ENCODE measurements at regions not wholly inside any gene's neighbourhood (a gene's known extent, or its start where the extent isn't known, plus 50 kb on each side); places are given as distances from the start of the nearest gene placed in this dataset.

GRCh38 chr7:106795084-106795876 lies 69.8 kb upstream of the PIK3CG start:
- Histone ChIP-seq H3K9ac (ENCODE audit: low read length) (no peak overlapping the region), H2AFZ (ENCODE audit: low read length) (no peak overlapping the region), H3K27ac (ENCODE audit: low read length) (no peak overlapping the region), H3F3A (ENCODE audit: low read length, unreplicated experiment) (no peaks in the 10 kb centered on the region), H4K20me1 (ENCODE audit: low read length) (no peaks in the 10 kb centered on the region), H3K27me3 (ENCODE audit: low read length) (no peaks in the 10 kb centered on the region), H3K9me3 (ENCODE audit: low read length) (no peaks in the 10 kb centered on the region), H3K79me2 (ENCODE audit: low read length) (no peaks in the 10 kb centered on the region), H3K4me3 (ENCODE audit: low read length) (no peak overlapping the region), H3K36me3 (ENCODE audit: low read depth, low read length) (no peaks in the 10 kb centered on the region), H3K9me2 (replicated peaks; ENCODE audit: low read length) (no peaks in the 10 kb centered on the region), H3K4me1 (ENCODE audit: insufficient read depth, low read length) (peaks cover 3% of the 10 kb centered on the region; the same call in 1 of the 2 replicates), H3K4me2 (ENCODE audit: low read length) (no peak overlapping the region)
- intact Hi-C loops (cut with micrococcal nuclease): loop anchor here (10.0 kb wide), 1 partner anchor 250 kb away; the partner anchor contains the start of gene PRKAR2B
- ATAC-seq: no peak
- BruUV-seq (replicated peaks): no TSS peak
- POLR2A ChIA-PET (ENCODE audit: unreplicated experiment): no interaction called here
- CTCF ChIA-PET: no interaction called here
- DNase-seq: no peak
- TF ChIP-seq EZH2phosphoT487 (IDR thresholded peaks at IDR 0.05; ENCODE audit: borderline replicate concordance, low read length): no peak
- TF ChIP-seq EZH2 (IDR thresholded peaks at IDR 0.05; ENCODE audit: low read length, unreplicated experiment): no peak
- TF ChIP-seq CTCF (conservative IDR thresholded peaks at IDR 0.05; ENCODE audit: low read depth, low read length): no peak

GRCh38 chr7:106795877-106796231 lies 69.2 kb upstream of the PIK3CG start:
- Histone ChIP-seq H2AFZ (ENCODE audit: low read length) (no peak overlapping the region), H3K9me2 (replicated peaks; ENCODE audit: low read length) (no peaks in the 10 kb centered on the region), H3K4me2 (ENCODE audit: low read length) (no peak overlapping the region), H3K4me1 (ENCODE audit: insufficient read depth, low read length) (peaks cover 3% of the 10 kb centered on the region; the same call in 1 of the 2 replicates), H3K9ac (ENCODE audit: low read length) (no peak overlapping the region), H3K27ac (ENCODE audit: low read length) (no peak overlapping the region), H3K79me2 (ENCODE audit: low read length) (no peaks in the 10 kb centered on the region), H3F3A (ENCODE audit: low read length, unreplicated experiment) (no peaks in the 10 kb centered on the region), H3K36me3 (ENCODE audit: low read depth, low read length) (no peaks in the 10 kb centered on the region), H3K27me3 (ENCODE audit: low read length) (no peaks in the 10 kb centered on the region), H4K20me1 (ENCODE audit: low read length) (no peaks in the 10 kb centered on the region), H3K4me3 (ENCODE audit: low read length) (no peak overlapping the region), H3K9me3 (ENCODE audit: low read length) (no peaks in the 10 kb centered on the region)
- no peak for ATAC-seq
- TF ChIP-seq CTCF (conservative IDR thresholded peaks at IDR 0.05; ENCODE audit: low read depth, low read length) (no peak), EZH2 (IDR thresholded peaks at IDR 0.05; ENCODE audit: low read length, unreplicated experiment) (no peak), EZH2phosphoT487 (IDR thresholded peaks at IDR 0.05; ENCODE audit: borderline replicate concordance, low read length) (no peak)
- BruUV-seq (replicated peaks): no TSS peak
- intact Hi-C loops (cut with micrococcal nuclease): loop anchor here (10.0 kb wide), 1 partner anchor 249 kb away; the partner anchor contains the start of gene PRKAR2B
- ChIA-PET POLR2A (ENCODE audit: unreplicated experiment) (no interaction called here), CTCF (no interaction called here)
- DNase-seq: no peak

- BruUV-seq (replicated peaks): no TSS peak
- ATAC-seq (no peak), DNase-seq (no peak)
- Histone ChIP-seq H2AFZ (ENCODE audit: low read length) (no peak overlapping the region), H3K9me2 (replicated peaks; ENCODE audit: low read length) (no peaks in the 10 kb centered on the region), H3K79me2 (ENCODE audit: low read length) (no peaks in the 10 kb centered on the region), H3K4me3 (ENCODE audit: low read length) (no peak overlapping the region), H4K20me1 (ENCODE audit: low read length) (no peaks in the 10 kb centered on the region), H3K36me3 (ENCODE audit: low read depth, low read length) (no peaks in the 10 kb centered on the region), H3K9ac (ENCODE audit: low read length) (no peak overlapping the region), H3K4me2 (ENCODE audit: low read length) (no peak overlapping the region), H3K4me1 (ENCODE audit: insufficient read depth, low read length) (no peaks in the 10 kb centered on the region), H3K9me3 (ENCODE audit: low read length) (no peaks in the 10 kb centered on the region), H3F3A (ENCODE audit: low read length, unreplicated experiment) (no peaks in the 10 kb centered on the region), H3K27me3 (ENCODE audit: low read length) (no peaks in the 10 kb centered on the region), H3K27ac (ENCODE audit: low read length) (no peak overlapping the region)
- POLR2A ChIA-PET (ENCODE audit: unreplicated experiment): no interaction called here
- TF ChIP-seq CTCF (conservative IDR thresholded peaks at IDR 0.05; ENCODE audit: low read depth, low read length): no peak
- no peak for TF ChIP-seq EZH2 (IDR thresholded peaks at IDR 0.05; ENCODE audit: low read length, unreplicated experiment)
- no peak for TF ChIP-seq EZH2phosphoT487 (IDR thresholded peaks at IDR 0.05; ENCODE audit: borderline replicate concordance, low read length)
- CTCF ChIA-PET: no interaction called here
- intact Hi-C loops (cut with micrococcal nuclease): loop anchor here (10.0 kb wide), 1 partner anchor 247 kb away; the partner anchor contains the start of gene PRKAR2B
Measured at GRCh38 chr7:106797937-106798336, 67.1 kb upstream of the PIK3CG start.
